Kidney capillary endothelial cell (primary cell): ENCODE measurements at regions not wholly inside any gene's neighbourhood (a gene's known extent, or its start where the extent isn't known, plus 50 kb on each side); places are given as distances from the start of the nearest gene placed in this dataset.

ENCODE experiments used
- DNase-seq: peaks from one replicate; pipeline ENCODE4 v3.0.0-alpha.2; 2018; ENCODE audit warnings: low spot score

GRCh38 chr2:219769090-219769910 lies 141.9 kb downstream of the SLC4A3 start:
- DNase-seq = no peak

- no peak for DNase-seq
Observed at GRCh38 chr2:219772103-219772635, 144.7 kb downstream of the SLC4A3 start.

GRCh38 chr2:219772697-219773096 lies 145.3 kb downstream of the SLC4A3 start:
- no peak for DNase-seq

GRCh38 chr2:219775506-219775905 lies 148.1 kb downstream of the SLC4A3 start:
- DNase-seq = no peak

- DNase-seq = no peak
Observed at GRCh38 chr2:219777388-219777787, 150.0 kb downstream of the SLC4A3 start.

GRCh38 chr2:219778189-219778588 lies 150.8 kb downstream of the SLC4A3 start:
- no peak for DNase-seq

GRCh38 chr2:219782737-219783348 lies 155.4 kb downstream of the SLC4A3 start:
- DNase-seq = no peak

- no peak for DNase-seq
Observed at GRCh38 chr2:219783359-219783975, 156.0 kb downstream of the SLC4A3 start.

GRCh38 chr2:219784178-219784577 lies 156.7 kb downstream of the SLC4A3 start:
- DNase-seq = no peak

- DNase-seq = no peak
Observed at GRCh38 chr2:219789476-219789875, 162.0 kb downstream of the SLC4A3 start.

GRCh38 chr2:219792446-219792845 lies 165.0 kb downstream of the SLC4A3 start:
- DNase-seq = no peak

GRCh38 chr2:219798430-219798829 lies 171.0 kb downstream of the SLC4A3 start:
- DNase-seq = no peak

GRCh38 chr2:219803294-219803693 lies 175.9 kb downstream of the SLC4A3 start:
- DNase-seq = no peak

GRCh38 chr2:219810895-219811294 lies 183.5 kb downstream of the SLC4A3 start:
- no peak for DNase-seq

GRCh38 chr2:219812672-219813071 lies 185.2 kb downstream of the SLC4A3 start:
- no peak for DNase-seq

GRCh38 chr2:219820767-219821166 lies 193.3 kb downstream of the SLC4A3 start:
- no peak for DNase-seq

GRCh38 chr2:219823574-219823973 lies 196.1 kb downstream of the SLC4A3 start:
- DNase-seq = no peak

- no peak for DNase-seq
Observed at GRCh38 chr2:219824996-219825395, 197.6 kb downstream of the SLC4A3 start.

- no peak for DNase-seq
Observed at GRCh38 chr2:219828127-219828526, 200.7 kb downstream of the SLC4A3 start.

GRCh38 chr2:219829667-219830352 lies 202.4 kb downstream of the SLC4A3 start:
- no peak for DNase-seq

- no peak for DNase-seq
Observed at GRCh38 chr2:219830353-219830738, 202.9 kb downstream of the SLC4A3 start.

GRCh38 chr2:219831957-219832356 lies 204.5 kb downstream of the SLC4A3 start:
- DNase-seq = no peak
